HG02981 (cell line): ENCODE measurements at regions not wholly inside any gene's neighbourhood (a gene's known extent, or its start where the extent isn't known, plus 50 kb on each side); places are given as distances from the start of the nearest gene placed in this dataset.
"Not testable (repeated sequence)": the region's sequence is repeated elsewhere in the genome, so short reads cannot be mapped to it uniquely, and the experiment has no call there.

Experiments used
- ATAC-seq: cut with Tn5 transposase; IDR thresholded peaks from one replicate; pipeline ENCODE4 v1.9.1; 2021; ENCODE audit warnings: mild to moderate bottlenecking, moderate library complexity; ENCODE audit not compliant: unreplicated experiment

- no peak for ATAC-seq
These were observed 1211.6 kb upstream of the LRRN3 start for GRCh38 chr7:109879287-109879828.

DNA sequence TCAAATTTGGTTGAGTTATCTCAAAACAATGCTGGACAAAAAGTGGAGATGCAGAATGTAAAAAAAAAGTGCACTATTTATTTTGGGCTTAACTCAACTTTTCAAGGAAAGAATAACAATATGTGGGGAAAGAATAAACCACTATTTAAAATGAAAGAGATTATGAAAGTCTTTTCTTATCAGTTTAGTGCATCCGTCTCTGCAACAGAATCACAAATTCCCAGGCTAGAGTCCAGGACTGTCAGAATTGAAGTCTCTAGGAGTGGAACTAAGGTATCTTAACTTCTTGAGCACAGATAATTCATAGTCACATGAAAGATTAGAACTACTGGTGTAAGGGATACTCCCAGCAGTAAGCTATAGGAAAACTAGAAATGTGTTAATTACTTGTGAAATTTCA is 1200.3 kb upstream of the LRRN3 start:
- ATAC-seq, result no peak

DNA sequence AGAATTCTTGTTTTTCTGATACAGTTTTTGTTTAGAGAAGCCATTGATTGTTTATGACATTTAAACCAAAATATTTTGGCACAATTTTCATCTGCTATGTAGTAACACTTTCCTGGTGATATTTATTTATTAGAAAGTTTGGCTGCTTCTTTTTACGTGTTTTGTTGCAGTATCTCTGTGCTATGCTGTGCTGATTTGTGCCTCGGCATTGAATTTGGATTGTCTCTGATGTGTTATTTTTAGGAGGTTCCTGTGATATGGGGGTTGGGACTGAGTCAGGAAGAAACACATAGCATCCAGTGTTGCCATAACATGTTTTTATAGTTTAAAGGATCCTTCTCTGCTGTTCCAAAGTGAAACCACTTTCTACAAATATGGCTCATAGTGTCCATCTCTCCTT is 1197.7 kb upstream of the LRRN3 start:
- ATAC-seq, result no peak

GRCh38 chr7:109895536-109895935 is 1195.4 kb upstream of the LRRN3 start:
- ATAC-seq, result no peak

DNA sequence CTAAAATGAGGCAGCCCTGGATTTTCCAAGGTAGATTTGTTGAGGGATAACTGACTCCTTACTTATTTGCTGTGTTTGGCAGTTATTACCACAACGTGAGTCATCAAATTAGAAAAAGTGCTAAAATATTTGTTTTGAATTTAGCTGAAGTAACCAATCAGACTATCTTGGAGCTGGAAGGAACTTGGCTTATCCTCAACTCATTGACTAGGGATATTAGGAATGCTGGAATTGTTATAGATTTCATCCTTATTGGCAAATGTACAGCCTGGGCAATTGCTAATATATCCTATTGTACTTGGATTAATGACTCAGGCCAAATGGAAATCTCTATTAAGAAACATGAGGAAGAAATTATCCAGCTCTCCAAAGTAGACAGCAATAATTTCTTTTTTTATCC is 1189.0 kb upstream of the LRRN3 start:
- ATAC-seq, result no peak

DNA sequence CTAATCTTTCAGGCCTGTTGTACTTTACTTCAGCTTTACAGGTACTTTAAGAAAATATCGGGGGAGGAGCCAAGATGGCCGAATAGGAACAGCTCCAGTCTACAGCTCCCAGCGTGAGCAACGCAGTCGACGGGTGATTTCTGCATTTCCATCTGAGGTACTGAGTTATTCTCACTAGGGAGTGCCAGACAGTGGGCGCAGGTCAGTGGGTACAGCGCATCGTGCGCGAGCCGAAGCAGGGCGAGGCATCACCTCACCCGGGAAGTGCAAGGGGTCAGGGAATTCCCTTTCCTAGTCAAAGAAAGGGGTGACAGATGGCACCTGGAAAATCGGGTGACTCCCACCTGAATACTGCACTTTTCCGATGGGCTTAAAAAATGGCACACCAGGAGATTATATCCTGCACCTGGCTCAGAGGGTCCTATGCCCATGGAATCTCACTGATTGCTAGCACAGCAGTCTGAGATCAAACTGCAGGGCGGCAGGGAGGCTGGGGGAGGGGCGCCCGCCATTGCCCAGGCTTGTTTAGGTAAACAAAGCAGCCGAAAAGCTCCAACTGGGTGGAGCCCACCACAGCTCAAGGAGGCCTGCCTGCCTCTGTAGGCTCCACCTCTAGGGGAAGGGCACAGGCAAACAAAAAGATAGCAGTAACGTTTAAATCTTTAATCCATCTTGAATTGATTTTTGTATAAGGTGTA is 1185.4 kb upstream of the LRRN3 start:
- ATAC-seq, result not testable (repeated sequence)

- ATAC-seq, result no peak
These were observed 1175.3 kb upstream of the LRRN3 start for GRCh38 chr7:109915670-109916069.

- ATAC-seq, result no peak
These were observed 1164.2 kb upstream of the LRRN3 start for GRCh38 chr7:109926738-109927137.

DNA sequence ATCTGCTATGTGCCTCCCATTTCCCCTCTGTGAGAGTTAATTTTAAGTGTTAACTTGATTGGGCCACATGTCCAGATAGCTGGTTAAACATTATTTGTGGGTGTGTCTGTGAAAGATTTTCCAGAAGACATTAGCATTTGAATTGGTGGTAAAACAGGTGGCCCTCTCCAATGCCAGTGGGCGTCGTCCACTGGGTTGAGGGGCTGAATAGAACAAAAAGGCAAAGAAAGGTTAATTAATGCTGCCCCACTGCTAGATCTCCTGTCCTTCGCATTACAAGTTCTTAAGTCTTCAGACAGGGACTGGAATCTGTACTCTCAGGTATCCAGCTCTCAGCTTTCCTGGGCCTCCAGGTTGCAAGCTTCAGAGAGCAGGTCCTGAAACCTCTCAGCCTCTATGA is 1160.9 kb upstream of the LRRN3 start:
- ATAC-seq, result no peak

DNA sequence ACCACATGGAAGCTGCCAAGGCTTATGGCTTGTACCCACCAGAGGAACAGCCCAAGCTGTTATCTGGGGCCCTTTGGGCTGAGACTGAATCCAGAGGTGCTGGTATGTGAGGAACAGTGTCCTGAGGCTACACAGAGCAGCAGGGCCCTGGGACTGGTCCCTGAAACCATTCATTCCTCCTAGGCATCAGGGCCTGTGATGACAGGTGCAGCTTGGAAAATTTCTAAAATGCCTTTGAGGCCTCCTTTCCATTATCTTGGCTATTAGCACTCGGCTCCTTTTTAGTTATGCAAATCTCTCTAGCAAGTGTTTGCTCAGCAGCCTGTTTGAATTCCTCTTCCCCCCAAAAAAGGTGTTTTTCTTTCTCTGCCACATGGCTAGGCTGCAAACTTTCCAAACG is 1151.7 kb upstream of the LRRN3 start:
- ATAC-seq, result no peak

DNA sequence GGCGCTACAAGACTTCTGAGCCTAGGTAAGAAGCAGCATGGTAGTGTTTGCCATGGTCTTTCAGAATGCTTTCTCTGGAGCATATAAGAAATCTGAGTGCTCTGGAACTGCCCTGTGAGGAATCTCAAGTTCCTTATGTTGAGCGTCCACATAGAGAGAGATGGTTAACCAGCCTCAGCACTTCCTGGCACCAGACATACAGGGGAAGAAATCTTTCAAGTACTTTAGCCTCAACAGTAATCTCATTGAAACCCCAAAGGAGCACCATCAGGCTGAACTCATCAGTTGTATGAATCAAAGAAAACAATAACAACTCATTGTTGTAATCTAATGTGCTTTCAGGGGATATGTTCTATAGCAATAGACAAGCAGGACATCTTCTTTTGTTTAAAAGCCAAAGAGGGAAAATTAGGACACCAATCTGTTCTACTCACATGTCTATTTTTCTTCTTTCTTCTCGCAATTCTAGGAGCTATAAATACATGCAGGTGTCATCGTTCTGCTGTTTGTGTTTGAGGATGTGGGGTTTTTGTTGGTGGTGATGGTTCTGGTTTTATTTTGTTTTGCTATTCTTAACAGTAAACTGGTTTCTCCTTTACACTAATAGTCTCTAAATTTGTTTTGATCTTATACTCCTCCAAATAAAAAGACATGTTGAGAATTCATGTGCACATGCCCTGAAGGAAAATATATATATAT is 1145.0 kb upstream of the LRRN3 start:
- ATAC-seq, result no peak

GRCh38 chr7:109950256-109950655 is 1140.7 kb upstream of the LRRN3 start:
- no peak for ATAC-seq

DNA sequence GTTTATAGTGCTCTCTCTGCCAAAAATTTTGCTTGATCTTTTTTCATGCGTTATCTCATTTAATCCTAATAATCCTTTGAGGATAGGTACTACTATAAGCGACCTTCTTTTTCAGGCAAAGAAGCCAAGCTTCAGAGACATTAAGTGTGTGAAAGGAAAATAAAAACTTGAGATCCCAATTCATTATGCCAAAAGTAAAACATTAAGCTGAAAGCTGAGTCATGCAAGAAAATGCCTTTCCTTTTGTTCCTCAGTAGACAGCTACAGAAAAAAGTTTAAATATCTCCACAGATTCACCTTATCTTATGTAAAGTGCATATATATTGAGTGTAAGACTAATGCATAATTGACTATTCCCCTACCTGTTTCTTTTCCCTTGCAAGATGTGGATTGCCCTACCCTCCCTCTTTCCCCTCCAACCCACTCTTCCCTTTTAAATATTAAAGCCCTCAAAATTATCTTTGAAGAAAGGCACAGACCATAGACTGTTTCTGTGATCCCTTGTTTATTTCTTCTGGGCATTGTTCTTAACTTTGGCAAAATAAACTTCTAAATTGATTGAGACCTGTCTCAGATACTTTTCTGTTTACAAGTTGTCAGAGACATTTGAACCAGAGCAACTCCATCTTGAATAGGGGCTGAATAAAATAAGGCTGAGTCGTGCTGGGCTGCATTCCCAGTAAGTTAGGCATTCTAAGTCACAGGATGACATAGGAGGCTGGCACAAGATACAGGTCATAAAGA is 1139.9 kb upstream of the LRRN3 start:
- ATAC-seq, result no peak

GRCh38 chr7:109951565-109951928 is 1139.4 kb upstream of the LRRN3 start:
- ATAC-seq, result no peak

- ATAC-seq, result no peak
These were observed 1134.9 kb upstream of the LRRN3 start for GRCh38 chr7:109955986-109956385.

- no peak for ATAC-seq
These were observed 1134.0 kb upstream of the LRRN3 start for GRCh38 chr7:109956916-109957315.

GRCh38 chr7:109963741-109964140 is 1127.2 kb upstream of the LRRN3 start:
- ATAC-seq, result no peak

DNA sequence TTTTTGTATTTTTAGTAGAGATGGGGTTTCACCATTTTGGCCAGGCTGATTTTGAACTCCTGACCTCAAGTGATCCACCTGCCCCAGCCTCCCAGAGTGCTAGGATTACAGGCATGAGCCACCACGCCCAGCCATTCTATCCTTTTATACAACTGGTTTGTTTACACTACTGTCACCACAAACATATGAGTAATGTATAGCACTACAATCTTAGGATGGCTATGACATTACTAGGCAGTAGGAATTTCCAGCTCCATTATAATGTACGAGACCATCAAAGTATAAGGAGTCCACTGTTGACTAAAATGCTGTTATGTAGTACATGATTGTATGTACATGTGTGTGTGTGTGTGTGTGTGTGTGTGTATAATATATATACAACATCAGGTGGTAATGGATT is 1126.1 kb upstream of the LRRN3 start:
- no peak for ATAC-seq

- no peak for ATAC-seq
These were observed 1123.5 kb upstream of the LRRN3 start for GRCh38 chr7:109967406-109967805.

GRCh38 chr7:109983618-109984017 is 1107.3 kb upstream of the LRRN3 start:
- ATAC-seq, result no peak

GRCh38 chr7:109984729-109985128 is 1106.2 kb upstream of the LRRN3 start:
- no peak for ATAC-seq

DNA sequence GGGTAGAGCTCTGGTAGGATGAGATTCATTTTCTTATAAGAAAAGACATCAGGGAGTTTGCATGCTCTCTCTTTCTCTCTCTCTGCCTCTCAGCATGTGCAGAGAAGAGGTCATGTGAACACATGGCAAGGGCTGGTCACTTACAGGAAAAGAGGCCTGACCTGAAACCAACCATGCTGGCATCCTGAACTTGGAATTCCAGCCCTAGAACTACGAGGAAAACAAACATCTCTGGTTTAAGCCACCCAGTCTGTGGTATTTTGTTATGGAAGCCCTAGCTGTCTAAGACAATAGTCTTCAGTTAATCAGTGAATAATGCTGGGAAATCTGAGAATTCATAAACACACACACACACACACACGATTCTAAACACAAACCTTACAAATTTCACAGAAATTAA is 1104.2 kb upstream of the LRRN3 start:
- no peak for ATAC-seq
